Astrocyte of the cerebellum (primary cell): ENCODE measurements at regions not wholly inside any gene's neighbourhood (a gene's known extent, or its start where the extent isn't known, plus 50 kb on each side); places are given as distances from the start of the nearest gene placed in this dataset.
"Not testable (repeated sequence)": the region's sequence is repeated elsewhere in the genome, so short reads cannot be mapped to it uniquely, and the experiment has no call there.

ENCODE experiments used
- DNase-seq: peaks from one replicate; pipeline ENCODE4 v3.0.0-alpha.2; 2011; ENCODE audit warnings: low read depth
- H3K4me3 ChIP-seq: 2 replicates; pipeline ENCODE4 v1.5.1; 2011; ENCODE audit warnings: mild to moderate bottlenecking, low read depth, low read length, moderate library complexity
- in situ Hi-C: cut with HindIII; loops from 2 replicates; pipeline ENCODE4 v1.10.0; 2017; ENCODE audit warnings: low sequenced_read_pairs
- TF ChIP-seq, protein P1 (sequence below): IDR thresholded peaks from 2 replicates; pipeline ENCODE4 v1.5.1; 2012; ENCODE audit warnings: low read length, low read depth, moderate library complexity, mild to moderate bottlenecking; ENCODE audit errors: missing control alignments

DNA sequence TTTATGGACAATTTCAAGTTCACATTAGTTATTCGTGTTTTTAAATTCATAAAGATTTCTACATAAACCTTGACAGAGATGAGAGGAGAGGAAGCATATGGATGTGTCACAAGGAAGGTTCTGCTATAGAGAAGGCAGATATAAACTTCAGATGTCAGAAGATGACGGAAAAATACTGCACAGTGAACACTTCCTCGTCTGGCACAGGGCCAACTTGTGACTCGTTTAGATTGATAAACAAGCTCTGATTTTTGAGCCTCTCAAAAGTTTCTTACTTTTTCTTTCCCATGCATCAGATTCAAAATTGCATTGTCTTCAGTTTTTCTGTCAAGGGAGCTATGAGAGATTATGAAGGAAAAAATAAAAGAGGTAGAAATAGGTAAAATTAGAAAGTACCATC is 156.4 kb upstream of the MINDY3 start:
- TF ChIP-seq, protein P1, sequence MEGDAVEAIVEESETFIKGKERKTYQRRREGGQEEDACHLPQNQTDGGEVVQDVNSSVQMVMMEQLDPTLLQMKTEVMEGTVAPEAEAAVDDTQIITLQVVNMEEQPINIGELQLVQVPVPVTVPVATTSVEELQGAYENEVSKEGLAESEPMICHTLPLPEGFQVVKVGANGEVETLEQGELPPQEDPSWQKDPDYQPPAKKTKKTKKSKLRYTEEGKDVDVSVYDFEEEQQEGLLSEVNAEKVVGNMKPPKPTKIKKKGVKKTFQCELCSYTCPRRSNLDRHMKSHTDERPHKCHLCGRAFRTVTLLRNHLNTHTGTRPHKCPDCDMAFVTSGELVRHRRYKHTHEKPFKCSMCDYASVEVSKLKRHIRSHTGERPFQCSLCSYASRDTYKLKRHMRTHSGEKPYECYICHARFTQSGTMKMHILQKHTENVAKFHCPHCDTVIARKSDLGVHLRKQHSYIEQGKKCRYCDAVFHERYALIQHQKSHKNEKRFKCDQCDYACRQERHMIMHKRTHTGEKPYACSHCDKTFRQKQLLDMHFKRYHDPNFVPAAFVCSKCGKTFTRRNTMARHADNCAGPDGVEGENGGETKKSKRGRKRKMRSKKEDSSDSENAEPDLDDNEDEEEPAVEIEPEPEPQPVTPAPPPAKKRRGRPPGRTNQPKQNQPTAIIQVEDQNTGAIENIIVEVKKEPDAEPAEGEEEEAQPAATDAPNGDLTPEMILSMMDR: no peak
- in situ Hi-C loops: no loop called here
- DNase-seq: no peak
- H3K4me3 ChIP-seq: no peak overlapping the region

DNA sequence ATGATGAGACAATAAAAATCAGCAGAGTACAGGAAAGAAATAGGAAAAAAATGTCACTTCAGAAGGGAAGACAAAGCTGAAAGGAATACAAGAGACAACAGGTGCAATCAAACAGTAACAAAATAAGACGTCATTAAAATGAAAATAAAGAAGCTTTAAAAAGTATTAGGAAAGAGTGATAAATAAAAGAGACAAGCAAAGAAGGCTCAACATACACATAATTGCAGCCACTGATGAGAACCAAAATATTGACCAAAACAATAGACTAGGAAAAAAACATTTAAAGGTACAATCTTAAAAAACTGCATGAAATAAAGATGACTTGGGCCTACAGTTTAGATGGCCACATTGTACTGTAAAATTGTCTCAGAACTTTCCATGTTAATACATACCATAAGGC is 160.5 kb upstream of the MINDY3 start:
- no peak for DNase-seq
- in situ Hi-C loops: no loop called here
- TF ChIP-seq, protein P1: no peak

DNA sequence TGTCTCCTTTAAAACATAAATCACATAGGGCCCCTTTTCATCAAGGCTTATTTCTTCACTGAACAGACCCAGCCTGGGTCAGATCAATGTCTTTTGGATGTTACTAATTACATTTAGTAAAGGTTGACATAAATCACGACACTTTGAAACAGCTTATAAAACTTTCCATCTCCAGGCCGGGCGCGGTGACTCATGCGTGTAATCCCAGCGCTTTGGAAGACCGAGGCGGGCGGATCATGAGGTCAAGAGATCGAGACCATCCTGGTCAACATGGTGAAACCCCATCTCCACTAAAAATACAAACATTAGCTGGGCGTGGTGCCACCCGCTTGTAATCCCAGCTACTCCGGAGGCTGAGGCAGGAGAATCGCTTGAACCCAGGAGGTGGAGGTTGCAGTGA is 166.5 kb upstream of the MINDY3 start:
- in situ Hi-C loops, DNase-seq, H3K4me3 ChIP-seq: not testable (repeated sequence)

More for the DNA sequence above, 160.5 kb upstream of the MINDY3 start:
- H3K4me3 ChIP-seq: no peak overlapping the region

DNA sequence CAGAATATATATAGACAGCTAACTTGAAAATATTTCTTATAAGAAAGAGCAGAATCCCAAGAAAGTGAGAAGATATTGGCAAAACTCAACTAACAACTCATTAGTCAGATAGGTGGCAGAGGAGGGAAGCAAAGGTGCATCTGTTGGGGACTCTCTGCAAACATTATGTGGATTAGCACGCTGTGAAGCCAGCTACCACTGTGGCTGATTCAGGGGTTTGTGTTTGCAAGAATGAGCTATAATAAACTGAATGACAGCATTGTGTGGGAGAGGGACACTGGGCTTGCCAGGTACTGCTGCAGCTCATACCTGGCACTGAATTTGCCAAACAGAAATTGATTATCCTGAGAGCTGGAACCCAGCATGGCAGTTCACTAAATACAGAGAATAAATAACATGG is 170.3 kb upstream of the MINDY3 start:
- TF ChIP-seq, protein P1: no peak
- in situ Hi-C loops: no loop called here
- DNase-seq: no peak
- H3K4me3 ChIP-seq: no peak overlapping the region

DNA sequence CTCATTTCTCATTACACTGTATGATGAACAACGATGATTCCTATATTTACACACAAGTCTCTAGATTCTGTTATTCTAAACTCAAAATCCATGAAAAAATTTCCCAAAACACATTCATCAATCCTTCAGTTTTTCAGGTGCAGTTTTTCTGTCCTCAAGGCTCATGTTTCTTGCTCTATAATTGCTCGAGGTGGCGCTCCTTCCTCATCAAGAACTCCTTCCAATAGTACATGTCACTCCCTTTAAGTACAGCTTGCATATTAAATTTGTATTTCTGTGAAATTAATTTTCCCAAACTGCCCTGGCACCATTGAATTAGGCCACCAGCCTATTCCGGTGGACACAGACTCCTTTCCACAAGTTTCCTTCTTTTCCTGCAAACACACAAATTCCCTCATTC is 188.7 kb upstream of the MINDY3 start:
- TF ChIP-seq, protein P1: no peak
- in situ Hi-C loops: no loop called here
- no peak overlapping the region for H3K4me3 ChIP-seq

DNA sequence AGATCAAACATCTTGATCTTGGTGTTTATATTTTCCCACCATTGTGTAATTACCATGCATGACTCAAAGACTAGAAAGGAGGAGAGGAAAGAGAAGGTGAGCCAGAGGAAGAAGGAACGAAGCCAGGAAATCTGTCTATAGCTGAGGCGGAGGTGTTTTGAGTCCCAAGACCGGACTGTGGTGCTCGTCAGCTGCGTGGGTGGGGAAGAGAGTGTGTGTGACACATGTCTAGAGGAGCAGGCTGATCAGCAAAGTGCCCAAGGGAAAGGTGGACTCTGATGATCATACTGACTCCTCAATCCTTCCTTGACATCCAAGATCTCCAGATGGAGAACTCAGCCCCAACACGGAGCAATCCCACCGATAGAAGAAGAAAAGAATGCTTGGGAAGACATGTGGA is 189.5 kb upstream of the MINDY3 start:
- TF ChIP-seq, protein P1: no peak
- DNase-seq: no peak
- H3K4me3 ChIP-seq: no peak overlapping the region
- in situ Hi-C loops: no loop called here

More for the DNA sequence above, 188.7 kb upstream of the MINDY3 start:
- DNase-seq: no peak

DNA sequence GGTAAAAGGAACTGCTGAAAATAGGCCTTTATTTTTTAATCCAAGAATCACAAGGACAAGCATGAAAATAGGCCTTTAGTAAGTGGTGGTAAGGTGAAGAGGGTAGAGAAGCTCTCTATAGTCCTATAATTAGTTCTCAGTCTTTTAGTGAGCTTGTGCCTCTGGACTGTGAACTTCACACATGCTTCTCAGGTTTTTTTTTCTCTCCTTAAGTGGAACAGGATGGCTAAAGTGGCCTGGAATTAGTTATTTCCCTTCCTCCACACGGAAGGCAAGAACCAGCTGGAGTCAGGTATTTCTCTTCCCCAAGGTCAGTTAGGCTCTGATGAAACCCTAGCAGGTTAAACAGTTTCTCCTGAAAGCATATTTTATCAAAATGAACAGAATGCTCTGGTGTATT is 203.0 kb upstream of the MINDY3 start:
- no peak for DNase-seq
- H3K4me3 ChIP-seq: no peak overlapping the region
- in situ Hi-C loops: no loop called here
- TF ChIP-seq, protein P1: no peak

DNA sequence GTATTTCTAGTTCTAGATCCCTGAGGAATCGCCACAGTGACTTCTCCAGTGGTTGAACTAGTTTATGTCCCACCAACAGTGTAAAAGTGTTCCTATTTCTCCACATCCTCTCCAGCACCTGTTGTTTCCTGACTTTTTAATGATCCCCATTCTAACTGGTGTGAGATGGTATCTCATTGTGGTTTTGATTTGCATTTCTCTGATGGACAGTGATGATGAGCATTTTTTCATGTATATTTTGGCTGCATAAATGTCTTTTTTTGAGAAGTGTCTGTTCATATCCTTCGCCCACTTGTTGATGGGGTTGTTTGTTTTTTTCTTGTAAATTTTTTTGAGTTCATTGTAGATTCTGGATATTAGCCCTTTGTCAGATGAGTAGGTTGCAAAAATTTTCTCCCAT is 223.2 kb upstream of the MINDY3 start:
- in situ Hi-C loops, H3K4me3 ChIP-seq, DNase-seq: not testable (repeated sequence)
